HG03103 (cell line): ENCODE measurements at regions not wholly inside any gene's neighbourhood (a gene's known extent, or its start where the extent isn't known, plus 50 kb on each side); places are given as distances from the start of the nearest gene placed in this dataset.

Source experiments
- ATAC-seq: cut with Tn5 transposase; IDR thresholded peaks from one replicate; pipeline ENCODE4 v1.9.1; 2021; ENCODE audit warnings: low read depth; ENCODE audit not compliant: unreplicated experiment

- no peak for ATAC-seq
These were observed 407.1 kb downstream of the HNRNPD start for GRCh38 chr4:81966676-81967075.

GRCh38 chr4:81965911-81966310 is 407.9 kb downstream of the HNRNPD start:
- no peak for ATAC-seq

- ATAC-seq, result no peak
These were observed 408.3 kb downstream of the HNRNPD start for GRCh38 chr4:81965454-81965853.

GRCh38 chr4:81963763-81964020 is 410.1 kb downstream of the HNRNPD start:
- no peak for ATAC-seq

- ATAC-seq, result no peak
These were observed 410.6 kb downstream of the HNRNPD start for GRCh38 chr4:81963015-81963762.

GRCh38 chr4:81960961-81961360 is 412.8 kb downstream of the HNRNPD start:
- no peak for ATAC-seq

- ATAC-seq, result no peak
These were observed 419.5 kb downstream of the HNRNPD start for GRCh38 chr4:81954271-81954670.

- ATAC-seq, result no peak
These were observed 421.8 kb downstream of the HNRNPD start for GRCh38 chr4:81951891-81952455.

- no peak for ATAC-seq
These were observed 426.8 kb downstream of the HNRNPD start for GRCh38 chr4:81946996-81947395.

GRCh38 chr4:81930506-81931238 is 443.1 kb downstream of the HNRNPD start:
- no peak for ATAC-seq

- ATAC-seq, result no peak
These were observed 450.7 kb downstream of the HNRNPD start for GRCh38 chr4:81923140-81923539.

- no peak for ATAC-seq
These were observed 450.6 kb upstream of the RASGEF1B start for GRCh38 chr4:81922313-81922712.

- ATAC-seq, result no peak
These were observed 450.0 kb upstream of the RASGEF1B start for GRCh38 chr4:81921751-81922159.

GRCh38 chr4:81919810-81920209 is 448.1 kb upstream of the RASGEF1B start:
- no peak for ATAC-seq

GRCh38 chr4:81919223-81919622 is 447.5 kb upstream of the RASGEF1B start:
- ATAC-seq, result no peak

- ATAC-seq, result no peak
These were observed 443.7 kb upstream of the RASGEF1B start for GRCh38 chr4:81915430-81915829.

- no peak for ATAC-seq
These were observed 442.9 kb upstream of the RASGEF1B start for GRCh38 chr4:81914623-81915022.

GRCh38 chr4:81913427-81913879 is 441.7 kb upstream of the RASGEF1B start:
- ATAC-seq, result peak; percentile 77

- ATAC-seq, result no peak
These were observed 440.8 kb upstream of the RASGEF1B start for GRCh38 chr4:81912376-81913030.

- no peak for ATAC-seq
These were observed 435.2 kb upstream of the RASGEF1B start for GRCh38 chr4:81906905-81907304.

GRCh38 chr4:81905971-81906370 is 434.3 kb upstream of the RASGEF1B start:
- ATAC-seq, result peak; percentile 85
